ENCODE measurements at regions not wholly inside any gene's neighbourhood (a gene's known extent, or its start where the extent isn't known, plus 50 kb on each side); places are given as distances from the start of the nearest gene placed in this dataset.

DNA sequence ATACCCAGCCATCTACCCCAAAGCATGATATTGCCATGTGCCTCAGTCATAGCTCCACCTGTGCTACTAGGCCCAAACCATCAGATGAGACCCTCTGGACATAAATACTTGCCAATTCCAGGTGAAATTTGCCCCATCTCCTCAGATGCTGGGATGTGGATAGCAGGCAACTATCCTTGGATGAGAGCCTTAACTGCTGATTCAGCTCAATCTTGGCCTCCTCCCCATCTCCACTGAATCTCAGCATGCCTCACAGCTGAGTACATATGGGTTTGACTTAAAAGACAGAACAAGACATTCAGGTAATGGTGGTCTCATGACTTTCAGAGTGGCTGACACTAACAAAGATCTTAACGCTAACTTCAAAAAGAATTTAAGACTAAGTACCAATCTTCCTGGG lies 50.8 kb upstream of the KLHL13 start:
- DNase-seq, result no peak
- H3K36me3 Mint-ChIP-seq (ENCODE audit: low read depth), result no peaks in the 10 kb centered on the region
- H3K4me1 Mint-ChIP-seq, result peaks cover 5% of the 10 kb centered on the region
- Histone ChIP-seq H3K27ac (ENCODE audit: low read depth, low read length) (no peak overlapping the region), H3K4me3 (ENCODE audit: low read length) (no peak overlapping the region), H3K9me3 (ENCODE audit: control insufficient read depth, low read length) (no peaks in the 10 kb centered on the region), H3K4me1 (ENCODE audit: control insufficient read depth, insufficient read depth, low read length) (no peaks in the 10 kb centered on the region), H3K27me3 (ENCODE audit: control insufficient read depth, insufficient read depth, low read length, poor library complexity, severe bottlenecking) (no peaks in the 10 kb centered on the region), H3K9ac (ENCODE audit: extremely low read depth, low read length, poor library complexity, severe bottlenecking) (no peak overlapping the region), H3K36me3 (ENCODE audit: control insufficient read depth, insufficient read depth, low read length) (no peaks in the 10 kb centered on the region)
- 100% methylated on average over 1 of the region's 1 CpG; no CpG with 5 or more reads in 1 of the 2 experiments for whole genome bisulfite sequencing, 2 experiments (ENCODE audit: insufficient coverage in 1 of 2, insufficient read length in 1 of 2)
- H3K27me3 Mint-ChIP-seq (ENCODE audit: insufficient read depth), result peaks cover 4% of the 10 kb centered on the region
- H3K27ac Mint-ChIP-seq, result no peak overlapping the region
- TF ChIP-seq, protein P1, sequence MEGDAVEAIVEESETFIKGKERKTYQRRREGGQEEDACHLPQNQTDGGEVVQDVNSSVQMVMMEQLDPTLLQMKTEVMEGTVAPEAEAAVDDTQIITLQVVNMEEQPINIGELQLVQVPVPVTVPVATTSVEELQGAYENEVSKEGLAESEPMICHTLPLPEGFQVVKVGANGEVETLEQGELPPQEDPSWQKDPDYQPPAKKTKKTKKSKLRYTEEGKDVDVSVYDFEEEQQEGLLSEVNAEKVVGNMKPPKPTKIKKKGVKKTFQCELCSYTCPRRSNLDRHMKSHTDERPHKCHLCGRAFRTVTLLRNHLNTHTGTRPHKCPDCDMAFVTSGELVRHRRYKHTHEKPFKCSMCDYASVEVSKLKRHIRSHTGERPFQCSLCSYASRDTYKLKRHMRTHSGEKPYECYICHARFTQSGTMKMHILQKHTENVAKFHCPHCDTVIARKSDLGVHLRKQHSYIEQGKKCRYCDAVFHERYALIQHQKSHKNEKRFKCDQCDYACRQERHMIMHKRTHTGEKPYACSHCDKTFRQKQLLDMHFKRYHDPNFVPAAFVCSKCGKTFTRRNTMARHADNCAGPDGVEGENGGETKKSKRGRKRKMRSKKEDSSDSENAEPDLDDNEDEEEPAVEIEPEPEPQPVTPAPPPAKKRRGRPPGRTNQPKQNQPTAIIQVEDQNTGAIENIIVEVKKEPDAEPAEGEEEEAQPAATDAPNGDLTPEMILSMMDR (conservative IDR thresholded peaks at IDR 0.05), result no peak
- H3K4me3 Mint-ChIP-seq, result no peak overlapping the region
- H3K9me3 Mint-ChIP-seq, result peaks cover 53% of the 10 kb centered on the region

DNA sequence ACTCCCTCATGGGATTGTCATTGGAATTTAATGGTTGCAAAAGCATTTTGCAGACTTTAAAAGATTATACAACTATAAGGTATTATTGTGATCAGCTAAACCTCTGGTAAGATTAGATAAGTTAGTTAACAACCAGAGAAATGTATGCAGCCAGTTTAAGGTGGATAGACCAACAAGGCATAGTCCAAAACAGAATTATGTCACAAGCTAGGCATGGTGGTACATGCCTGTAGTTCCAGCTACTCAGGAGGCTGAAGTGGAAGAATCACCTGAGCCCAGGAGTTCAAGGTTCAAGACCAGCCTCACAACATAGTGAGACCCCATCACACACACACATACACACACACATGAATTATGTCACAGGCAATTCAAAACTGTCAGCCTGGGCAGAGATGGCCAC lies 54.7 kb upstream of the KLHL13 start:
- H3K36me3 ChIP-seq (ENCODE audit: control insufficient read depth, insufficient read depth, low read length), result no peaks in the 10 kb centered on the region
- H3K9me3 Mint-ChIP-seq, result peaks cover 53% of the 10 kb centered on the region
- no peak for DNase-seq
- H3K9ac ChIP-seq (ENCODE audit: extremely low read depth, low read length, poor library complexity, severe bottlenecking), result no peak overlapping the region
- H3K27ac ChIP-seq (ENCODE audit: low read depth, low read length), result no peak overlapping the region
- no peaks in the 10 kb centered on the region for H3K4me1 ChIP-seq (ENCODE audit: control insufficient read depth, insufficient read depth, low read length)
- TF ChIP-seq, protein P1 (conservative IDR thresholded peaks at IDR 0.05), result no peak
- peaks cover 4% of the 10 kb centered on the region for H3K27me3 Mint-ChIP-seq (ENCODE audit: insufficient read depth)
- peaks cover 5% of the 10 kb centered on the region for H3K4me1 Mint-ChIP-seq
- H3K36me3 Mint-ChIP-seq (ENCODE audit: low read depth), result no peaks in the 10 kb centered on the region
- no peaks in the 10 kb centered on the region for H3K27me3 ChIP-seq (ENCODE audit: control insufficient read depth, insufficient read depth, low read length, poor library complexity, severe bottlenecking)
- H3K4me3 Mint-ChIP-seq, result no peak overlapping the region
- no peak overlapping the region for H3K4me3 ChIP-seq (ENCODE audit: low read length)
- H3K27ac Mint-ChIP-seq, result no peak overlapping the region
- no peaks in the 10 kb centered on the region for H3K9me3 ChIP-seq (ENCODE audit: control insufficient read depth, low read length)

DNA sequence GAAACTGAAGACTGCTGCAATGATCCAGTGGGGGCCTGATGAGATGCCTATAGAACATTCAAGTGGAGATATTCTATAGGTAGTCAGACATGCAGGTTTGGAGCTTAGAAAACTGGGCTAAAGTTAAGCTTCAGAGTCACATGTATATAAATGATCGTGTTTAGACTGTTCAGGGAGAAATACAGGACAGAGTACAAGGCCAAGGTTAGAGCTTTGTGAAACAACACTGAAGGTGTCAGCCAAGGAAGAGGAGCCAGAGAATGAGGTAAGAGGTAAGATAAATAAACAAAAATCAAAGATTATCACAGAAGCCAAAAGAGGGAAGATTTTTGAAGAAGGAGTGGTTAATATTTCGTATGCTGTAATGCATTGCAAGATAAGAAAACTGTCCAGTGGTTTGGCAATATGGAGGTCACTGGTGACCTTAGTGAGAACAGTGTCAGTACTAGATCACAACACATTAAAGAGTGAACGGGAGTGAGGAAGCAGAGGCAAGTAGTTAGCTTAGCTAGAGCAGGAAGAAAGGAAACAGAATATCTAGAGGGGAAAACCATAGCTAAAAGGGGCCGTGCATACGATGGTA lies 58.0 kb upstream of the KLHL13 start:
- Mint-ChIP-seq H3K9me3 (peaks cover 39% of the 10 kb centered on the region), H3K4me1 (peaks cover 8% of the 10 kb centered on the region), H3K27ac (no peak overlapping the region), H3K4me3 (no peak overlapping the region), H3K27me3 (ENCODE audit: insufficient read depth) (peaks cover under 1% of the 10 kb centered on the region), H3K36me3 (ENCODE audit: low read depth) (no peaks in the 10 kb centered on the region)
- TF ChIP-seq, protein P1 (conservative IDR thresholded peaks at IDR 0.05), result no peak
- Histone ChIP-seq H3K9ac (ENCODE audit: extremely low read depth, low read length, poor library complexity, severe bottlenecking) (no peak overlapping the region), H3K27ac (ENCODE audit: low read depth, low read length) (no peak overlapping the region), H3K4me1 (ENCODE audit: control insufficient read depth, insufficient read depth, low read length) (no peaks in the 10 kb centered on the region), H3K27me3 (ENCODE audit: control insufficient read depth, insufficient read depth, low read length, poor library complexity, severe bottlenecking) (no peaks in the 10 kb centered on the region), H3K4me3 (ENCODE audit: low read length) (no peak overlapping the region), H3K9me3 (ENCODE audit: control insufficient read depth, low read length) (no peaks in the 10 kb centered on the region), H3K36me3 (ENCODE audit: control insufficient read depth, insufficient read depth, low read length) (no peaks in the 10 kb centered on the region)
- WGBS, 2 experiments (ENCODE audit: insufficient coverage in 1 of 2, insufficient read length in 1 of 2), result 86 to 94% methylated on average over 3 to 5 of the region's 5 CpGs
- DNase-seq, result no peak

Measured in endodermal cell (in vitro differentiated cells).